Upper lobe of right lung (tissue), 1 donor: ENCODE measurements at regions not wholly inside any gene's neighbourhood (a gene's known extent, or its start where the extent isn't known, plus 50 kb on each side); places are given as distances from the start of the nearest gene placed in this dataset.

ENCODE experiments used
- ATAC-seq: fragments of 200-7000 bp; cut with Tn5 transposase; one replicate; pipeline ENCODE4 v1.9.1; 2020; ENCODE audit warnings: mild to moderate bottlenecking, moderate library complexity
- DNase-seq: peaks from one replicate; pipeline ENCODE4 v3.0.0-alpha.2; 2020
- H3K27ac ChIP-seq: fragments of 200-600 bp; one replicate; pipeline ENCODE4 v1.8.0; 2022
- H3K27me3 ChIP-seq: fragments of 200-600 bp; one replicate; pipeline ENCODE4 v1.8.0; 2022; ENCODE audit warnings: mild to moderate bottlenecking
- H3K36me3 ChIP-seq: fragments of 200-600 bp; one replicate; pipeline ENCODE4 v1.8.0; 2022
- H3K4me1 ChIP-seq: fragments of 200-600 bp; one replicate; pipeline ENCODE4 v1.8.0; 2022
- H3K4me3 ChIP-seq: fragments of 200-600 bp; one replicate; pipeline ENCODE4 v1.8.0; 2022; ENCODE audit warnings: mild to moderate bottlenecking
- H3K9me3 ChIP-seq: fragments of 200-600 bp; one replicate; pipeline ENCODE4 v1.8.0; 2022
- CTCF ChIP-seq: fragments of 200-600 bp; IDR thresholded peaks from one replicate; pipeline ENCODE4 v1.8.0; 2022; ENCODE audit warnings: antibody characterized with exemption
- intact Hi-C: fragments of 100-400 bp; cut with DNase I; formaldehyde crosslinking; loops from one replicate; pipeline ENCODE4 v1.11.0; 2022
- donor health status: DM: no; HTN: yes; CAD: no; lungs with severe emphysema.

- no peak overlapping the region for H3K4me3 ChIP-seq
- DNase-seq (no peak), ATAC-seq (no peak)
- TF ChIP-seq CTCF, result no peak
- no peaks in the 10 kb centered on the region for H3K9me3 ChIP-seq
- intact Hi-C loops, result no loop called here
- peaks cover 32% of the 10 kb centered on the region for H3K27me3 ChIP-seq
- no peaks in the 10 kb centered on the region for H3K4me1 ChIP-seq
- H3K27ac ChIP-seq, result no peak overlapping the region
- H3K36me3 ChIP-seq, result no peaks in the 10 kb centered on the region
These were observed 130.0 kb downstream of the GLI2 start for GRCh38 chr2:120865656-120866055.

- TF ChIP-seq CTCF, result no peak
- H3K36me3 ChIP-seq, result no peaks in the 10 kb centered on the region
- intact Hi-C loops, result no loop called here
These were observed 130.4 kb downstream of the GLI2 start for GRCh38 chr2:120866071-120866470.

GRCh38 chr2:120866483-120867140 is 130.9 kb downstream of the GLI2 start:
- no peak for TF ChIP-seq CTCF
- peaks cover 32% of the 10 kb centered on the region for H3K27me3 ChIP-seq
- no peaks in the 10 kb centered on the region for H3K4me1 ChIP-seq
- intact Hi-C loops, result no loop called here
- no peak for ATAC-seq
- H3K4me3 ChIP-seq, result peak overlapping the region; percentile 43
- DNase-seq, result peak; percentile 40
- H3K36me3 ChIP-seq, result no peaks in the 10 kb centered on the region
- no peaks in the 10 kb centered on the region for H3K9me3 ChIP-seq
- peak overlapping the region; percentile 71 for H3K27ac ChIP-seq

More at GRCh38 chr2:120866071-120866470, 130.4 kb downstream of the GLI2 start:
- ATAC-seq, result no peak
- Histone ChIP-seq H3K27ac (no peak overlapping the region), H3K4me1 (no peaks in the 10 kb centered on the region), H3K4me3 (no peak overlapping the region), H3K9me3 (no peaks in the 10 kb centered on the region), H3K27me3 (peaks cover 32% of the 10 kb centered on the region)
- DNase-seq, result peak; percentile 43

GRCh38 chr2:120867290-120868241 is 131.9 kb downstream of the GLI2 start:
- Histone ChIP-seq H3K4me1 (no peaks in the 10 kb centered on the region), H3K4me3 (peak overlapping the region; percentile 43), H3K27ac (peak overlapping the region; percentile 71), H3K36me3 (no peaks in the 10 kb centered on the region), H3K9me3 (no peaks in the 10 kb centered on the region), H3K27me3 (peaks cover 32% of the 10 kb centered on the region)
- ATAC-seq (peak; percentile 82), DNase-seq (peak; percentile 84)
- no peak for TF ChIP-seq CTCF
- intact Hi-C loops, result no loop called here

- DNase-seq (no peak), ATAC-seq (no peak)
- Histone ChIP-seq H3K36me3 (no peaks in the 10 kb centered on the region), H3K27ac (peak overlapping the region; percentile 71), H3K9me3 (no peaks in the 10 kb centered on the region), H3K4me3 (no peak overlapping the region), H3K27me3 (peaks cover 32% of the 10 kb centered on the region), H3K4me1 (no peaks in the 10 kb centered on the region)
- intact Hi-C loops, result no loop called here
- TF ChIP-seq CTCF, result no peak
These were observed 132.7 kb downstream of the GLI2 start for GRCh38 chr2:120868366-120868765.
